Karpas-422 (cell line): ENCODE measurements at regions not wholly inside any gene's neighbourhood (a gene's known extent, or its start where the extent isn't known, plus 50 kb on each side); places are given as distances from the start of the nearest gene placed in this dataset.

Experiments used
- DNase-seq: peaks from one replicate; pipeline ENCODE4 v3.0.0-alpha.2; 2015
- H2AFZ ChIP-seq: fragments of 200-600 bp; sonication (generic); 2 replicates; pipeline ENCODE4 v1.6.1; 2014; ENCODE audit warnings: antibody characterized with exemption, low read length, mixed read lengths
- H3K27ac ChIP-seq: fragments of 200-600 bp; sonication (generic); 2 replicates; pipeline ENCODE4 v1.5.1; 2014; ENCODE audit warnings: mild to moderate bottlenecking, low read length, moderate library complexity
- H3K27me3 ChIP-seq: fragments of 200-600 bp; sonication (generic); 2 replicates; pipeline ENCODE4 v1.6.1; 2014; ENCODE audit warnings: low read length, mixed read lengths
- H3K36me3 ChIP-seq: fragments of 200-600 bp; sonication (generic); 2 replicates; pipeline ENCODE4 v1.6.1; 2014; ENCODE audit warnings: low read length, mixed read lengths; ENCODE audit not compliant: insufficient read depth
- H3K4me1 ChIP-seq: fragments of 200-600 bp; sonication (generic); 2 replicates; pipeline ENCODE4 v1.6.1; 2014; ENCODE audit warnings: mild to moderate bottlenecking, low read length, mixed read lengths
- H3K4me2 ChIP-seq: fragments of 200-600 bp; sonication (generic); 2 replicates; pipeline ENCODE4 v1.6.1; 2014; ENCODE audit warnings: low read length, low read depth, mild to moderate bottlenecking; ENCODE audit not compliant: poor library complexity, severe bottlenecking
- H3K4me3 ChIP-seq: fragments of 200-600 bp; sonication (generic); 2 replicates; pipeline ENCODE4 v1.5.1; 2014; ENCODE audit warnings: mild to moderate bottlenecking, antibody characterized with exemption, low read length, mixed read lengths
- H3K79me2 ChIP-seq: fragments of 200-600 bp; sonication (generic); 2 replicates; pipeline ENCODE4 v1.6.1; 2014; ENCODE audit warnings: mild to moderate bottlenecking, low read length, mixed read lengths
- H3K9ac ChIP-seq: fragments of 200-600 bp; sonication (generic); 2 replicates; pipeline ENCODE4 v1.6.0; 2014; ENCODE audit warnings: low read length
- H3K9me2 ChIP-seq: fragments of 200-600 bp; sonication (generic), shearing (Covaris generic); replicated peaks from 2 replicates; pipeline ENCODE4 v1.6.0; 2014; ENCODE audit warnings: mild to moderate bottlenecking, low read length, moderate library complexity; ENCODE audit not compliant: insufficient read depth
- H3K9me3 ChIP-seq: fragments of 300-700, 200-600 bp; sonication (generic); 2 replicates; pipeline ENCODE4 v1.6.1; 2014; ENCODE audit warnings: low read length, mixed read lengths
- H4K20me1 ChIP-seq: fragments of 200-600 bp; sonication (generic); 2 replicates; pipeline ENCODE4 v1.6.1; 2014; ENCODE audit warnings: mild to moderate bottlenecking, antibody characterized with exemption, low read length, low read depth; ENCODE audit not compliant: insufficient read depth

- Histone ChIP-seq H3K4me2 (no peak overlapping the region), H3K4me1 (peaks cover 12% of the 10 kb centered on the region), H3K27me3 (no peaks in the 10 kb centered on the region), H3K27ac (no peak overlapping the region), H3K36me3 (no peaks in the 10 kb centered on the region), H3K79me2 (no peaks in the 10 kb centered on the region), H2AFZ (no peak overlapping the region), H3K9me3 (no peaks in the 10 kb centered on the region), H3K9me2 (no peaks in the 10 kb centered on the region), H3K4me3 (no peak overlapping the region), H3K9ac (no peak overlapping the region), H4K20me1 (no peaks in the 10 kb centered on the region)
- no peak for DNase-seq
Measured at GRCh38 chr1:53388963-53389362, 61.1 kb upstream of the LRP8 start.

- no peaks in the 10 kb centered on the region for H3K36me3 ChIP-seq
- no peaks in the 10 kb centered on the region for H3K9me3 ChIP-seq
- peaks cover 12% of the 10 kb centered on the region for H3K4me1 ChIP-seq
- H3K9me2 ChIP-seq = no peaks in the 10 kb centered on the region
- H3K79me2 ChIP-seq = no peaks in the 10 kb centered on the region
- DNase-seq = peak; percentile 68
- no peaks in the 10 kb centered on the region for H3K27me3 ChIP-seq
- H3K9ac ChIP-seq = no peak overlapping the region
- no peak overlapping the region for H2AFZ ChIP-seq
- H3K4me2 ChIP-seq = peak overlapping the region; percentile 11
- no peaks in the 10 kb centered on the region for H4K20me1 ChIP-seq
- no peak overlapping the region for H3K27ac ChIP-seq
- H3K4me3 ChIP-seq = no peak overlapping the region
Measured at GRCh38 chr1:53390261-53390660, 62.4 kb upstream of the LRP8 start.

GRCh38 chr1:53390736-53391135, 62.9 kb upstream of the LRP8 start:
- H3K79me2 ChIP-seq = no peaks in the 10 kb centered on the region
- no peak for DNase-seq
- no peaks in the 10 kb centered on the region for H3K9me3 ChIP-seq
- no peak overlapping the region for H3K27ac ChIP-seq
- no peak overlapping the region for H3K4me2 ChIP-seq
- no peak overlapping the region for H3K4me3 ChIP-seq
- H3K9ac ChIP-seq = no peak overlapping the region
- no peaks in the 10 kb centered on the region for H3K9me2 ChIP-seq
- no peaks in the 10 kb centered on the region for H3K36me3 ChIP-seq
- no peaks in the 10 kb centered on the region for H4K20me1 ChIP-seq
- no peak overlapping the region for H2AFZ ChIP-seq
- peaks cover 12% of the 10 kb centered on the region for H3K4me1 ChIP-seq
- H3K27me3 ChIP-seq = no peaks in the 10 kb centered on the region

- peaks cover 12% of the 10 kb centered on the region for H3K4me1 ChIP-seq
- H2AFZ ChIP-seq = no peak overlapping the region
- no peaks in the 10 kb centered on the region for H3K9me3 ChIP-seq
- H3K27ac ChIP-seq = no peak overlapping the region
- no peaks in the 10 kb centered on the region for H3K79me2 ChIP-seq
- no peaks in the 10 kb centered on the region for H3K9me2 ChIP-seq
- H3K4me2 ChIP-seq = no peak overlapping the region
- DNase-seq = no peak
- no peak overlapping the region for H3K4me3 ChIP-seq
- H4K20me1 ChIP-seq = no peaks in the 10 kb centered on the region
- no peaks in the 10 kb centered on the region for H3K27me3 ChIP-seq
- H3K9ac ChIP-seq = no peak overlapping the region
- no peaks in the 10 kb centered on the region for H3K36me3 ChIP-seq
Measured at GRCh38 chr1:53391296-53391695, 63.4 kb upstream of the LRP8 start.

GRCh38 chr1:53391982-53392381, 64.1 kb upstream of the LRP8 start:
- H3K79me2 ChIP-seq = no peaks in the 10 kb centered on the region
- H4K20me1 ChIP-seq = no peaks in the 10 kb centered on the region
- no peak for DNase-seq
- no peaks in the 10 kb centered on the region for H3K9me2 ChIP-seq
- H3K9me3 ChIP-seq = no peaks in the 10 kb centered on the region
- peaks cover 12% of the 10 kb centered on the region for H3K4me1 ChIP-seq
- H3K4me2 ChIP-seq = no peak overlapping the region
- no peak overlapping the region for H3K27ac ChIP-seq
- H3K27me3 ChIP-seq = no peaks in the 10 kb centered on the region
- H3K4me3 ChIP-seq = no peak overlapping the region
- H3K9ac ChIP-seq = no peak overlapping the region
- H3K36me3 ChIP-seq = no peaks in the 10 kb centered on the region
- H2AFZ ChIP-seq = no peak overlapping the region

GRCh38 chr1:53392460-53392859, 64.6 kb upstream of the LRP8 start:
- H3K27ac ChIP-seq = no peak overlapping the region
- no peaks in the 10 kb centered on the region for H3K36me3 ChIP-seq
- H2AFZ ChIP-seq = no peak overlapping the region
- no peak overlapping the region for H3K4me3 ChIP-seq
- no peaks in the 10 kb centered on the region for H3K79me2 ChIP-seq
- no peaks in the 10 kb centered on the region for H3K27me3 ChIP-seq
- peaks cover 12% of the 10 kb centered on the region for H3K4me1 ChIP-seq
- H3K4me2 ChIP-seq = no peak overlapping the region
- H3K9ac ChIP-seq = no peak overlapping the region
- no peaks in the 10 kb centered on the region for H3K9me2 ChIP-seq
- H3K9me3 ChIP-seq = no peaks in the 10 kb centered on the region
- DNase-seq = no peak
- no peaks in the 10 kb centered on the region for H4K20me1 ChIP-seq

GRCh38 chr1:53393325-53393792, 65.5 kb upstream of the LRP8 start:
- Histone ChIP-seq H3K27me3 (no peaks in the 10 kb centered on the region), H4K20me1 (no peaks in the 10 kb centered on the region), H3K79me2 (no peaks in the 10 kb centered on the region), H3K4me1 (peaks cover 12% of the 10 kb centered on the region), H3K9ac (no peak overlapping the region), H3K36me3 (no peaks in the 10 kb centered on the region), H3K4me3 (no peak overlapping the region), H3K27ac (no peak overlapping the region), H3K9me2 (no peaks in the 10 kb centered on the region), H2AFZ (no peak overlapping the region), H3K9me3 (no peaks in the 10 kb centered on the region), H3K4me2 (no peak overlapping the region)
- peak; percentile 83 for DNase-seq

GRCh38 chr1:53394306-53394705, 64.9 kb upstream of the DMRTB1 start:
- Histone ChIP-seq H3K4me2 (no peak overlapping the region), H3K36me3 (no peaks in the 10 kb centered on the region), H3K9ac (no peak overlapping the region), H3K4me1 (peaks cover 12% of the 10 kb centered on the region), H3K79me2 (no peaks in the 10 kb centered on the region), H3K9me3 (no peaks in the 10 kb centered on the region), H4K20me1 (no peaks in the 10 kb centered on the region), H2AFZ (no peak overlapping the region), H3K4me3 (no peak overlapping the region), H3K9me2 (no peaks in the 10 kb centered on the region), H3K27ac (no peak overlapping the region), H3K27me3 (no peaks in the 10 kb centered on the region)
- DNase-seq = no peak

- no peak overlapping the region for H3K27ac ChIP-seq
Measured at GRCh38 chr1:53395671-53396215, 63.5 kb upstream of the DMRTB1 start.

More at GRCh38 chr1:53395671-53396215, 63.5 kb upstream of the DMRTB1 start:
- Histone ChIP-seq H3K9me2 (no peaks in the 10 kb centered on the region), H2AFZ (no peak overlapping the region), H4K20me1 (no peaks in the 10 kb centered on the region), H3K4me2 (no peak overlapping the region), H3K9me3 (no peaks in the 10 kb centered on the region), H3K36me3 (no peaks in the 10 kb centered on the region), H3K79me2 (no peaks in the 10 kb centered on the region), H3K4me3 (no peak overlapping the region), H3K27me3 (no peaks in the 10 kb centered on the region), H3K9ac (no peak overlapping the region), H3K4me1 (no peaks in the 10 kb centered on the region)
- DNase-seq = no peak
